ENCODE measurements at regions not wholly inside any gene's neighbourhood (a gene's known extent, or its start where the extent isn't known, plus 50 kb on each side); places are given as distances from the start of the nearest gene placed in this dataset.
A peak's percentile ranks its signal among the peaks of the same experiment; 100 is the strongest.

GRCh38 chr2:207311316-207312005, 145.7 kb upstream of the KLF7 start:
- peak; percentile 53 to 89 for DNase-seq (ENCODE audit: low read depth in 1 of 2, low spot score in 1 of 2)
- TF ChIP-seq GABPA (IDR thresholded peaks at IDR 0.05; ENCODE audit: low read depth) (no peak), SPI1 (IDR thresholded peaks at IDR 0.05; ENCODE audit: borderline replicate concordance, low read depth) (no peak), REST (IDR thresholded peaks at IDR 0.05; ENCODE audit: insufficient replicate concordance, low read depth) (no peak), CTCF (IDR thresholded peaks at IDR 0.05; ENCODE audit: insufficient read depth, low read length) (no peak), POLR2AphosphoS5 (IDR thresholded peaks at IDR 0.05; ENCODE audit: low read depth) (no peak)
- H3K4me3 ChIP-seq (replicated peaks; ENCODE audit: insufficient read depth, low read length), result no peak overlapping the region
- 0 out of 2 replicates have a peak overlapping the region, but pooled peaks have one; percentile 13 for H3K27ac ChIP-seq (replicated peaks)
- no peaks in the 10 kb centered on the region for H3K27me3 ChIP-seq (ENCODE audit: insufficient read depth, poor library complexity, severe bottlenecking)

GRCh38 chr2:207312006-207312356, 146.2 kb upstream of the KLF7 start:
- H3K4me3 ChIP-seq (replicated peaks; ENCODE audit: insufficient read depth, low read length), result no peak overlapping the region
- 0 out of 2 replicates have a peak overlapping the region, but pooled peaks have one; percentile 13 for H3K27ac ChIP-seq (replicated peaks)
- no peak for DNase-seq (ENCODE audit: low read depth in 1 of 2, low spot score in 1 of 2)
- TF ChIP-seq SPI1 (IDR thresholded peaks at IDR 0.05; ENCODE audit: borderline replicate concordance, low read depth) (no peak), CTCF (IDR thresholded peaks at IDR 0.05; ENCODE audit: insufficient read depth, low read length) (no peak), GABPA (IDR thresholded peaks at IDR 0.05; ENCODE audit: low read depth) (no peak), POLR2AphosphoS5 (IDR thresholded peaks at IDR 0.05; ENCODE audit: low read depth) (no peak), REST (IDR thresholded peaks at IDR 0.05; ENCODE audit: insufficient replicate concordance, low read depth) (no peak)
- H3K27me3 ChIP-seq (ENCODE audit: insufficient read depth, poor library complexity, severe bottlenecking), result no peaks in the 10 kb centered on the region

- Histone ChIP-seq H3K4me3 (replicated peaks; ENCODE audit: insufficient read depth, low read length) (no peak overlapping the region), H3K27ac (replicated peaks) (no peak overlapping the region), H3K27me3 (ENCODE audit: insufficient read depth, poor library complexity, severe bottlenecking) (no peaks in the 10 kb centered on the region)
- DNase-seq (ENCODE audit: low read depth in 1 of 2, low spot score in 1 of 2), result no peak
- no peak for TF ChIP-seq POLR2AphosphoS5 (IDR thresholded peaks at IDR 0.05; ENCODE audit: low read depth)
- TF ChIP-seq SPI1 (IDR thresholded peaks at IDR 0.05; ENCODE audit: borderline replicate concordance, low read depth), result no peak
- TF ChIP-seq CTCF (IDR thresholded peaks at IDR 0.05; ENCODE audit: insufficient read depth, low read length), result no peak
- TF ChIP-seq GABPA (IDR thresholded peaks at IDR 0.05; ENCODE audit: low read depth), result no peak
- TF ChIP-seq REST (IDR thresholded peaks at IDR 0.05; ENCODE audit: insufficient replicate concordance, low read depth), result no peak
These were observed 148.2 kb upstream of the KLF7 start for GRCh38 chr2:207313947-207314346.

Data from HL-60 (cell line).